ENCODE measurements at regions not wholly inside any gene's neighbourhood (a gene's known extent, or its start where the extent isn't known, plus 50 kb on each side); places are given as distances from the start of the nearest gene placed in this dataset.

GRCh38 chrX:11960031-11960430, 178.2 kb upstream of the FRMPD4 start:
- Histone ChIP-seq H3K27me3 (no peaks in the 10 kb centered on the region), H3K27ac (no peak overlapping the region), H3K4me3 (no peak overlapping the region), H3K9me3 (no peaks in the 10 kb centered on the region), H3K4me1 (no peaks in the 10 kb centered on the region), H3K36me3 (no peaks in the 10 kb centered on the region)
- TF ChIP-seq CTCF (IDR thresholded peaks at IDR 0.05) = no peak
- no peak for TF ChIP-seq POLR2A (IDR thresholded peaks at IDR 0.05)
- TF ChIP-seq POLR2AphosphoS5 (IDR thresholded peaks at IDR 0.05) = no peak
- TF ChIP-seq EP300 (IDR thresholded peaks at IDR 0.05) = no peak
- 72 to 86% methylated on average over 2 to 4 of the region's 4 CpGs for WGBS, 2 donors (ENCODE audit: low coverage in 1 of 2)
- ATAC-seq = no peak

GRCh38 chrX:11965436-11965835, 172.8 kb upstream of the FRMPD4 start:
- no peak for TF ChIP-seq EP300 (IDR thresholded peaks at IDR 0.05)
- no peak for TF ChIP-seq POLR2AphosphoS5 (IDR thresholded peaks at IDR 0.05)
- no peak for TF ChIP-seq POLR2A (IDR thresholded peaks at IDR 0.05)
- Histone ChIP-seq H3K27ac (no peak overlapping the region), H3K4me3 (no peak overlapping the region), H3K4me1 (no peaks in the 10 kb centered on the region), H3K9me3 (no peaks in the 10 kb centered on the region), H3K36me3 (no peaks in the 10 kb centered on the region), H3K27me3 (no peaks in the 10 kb centered on the region)
- 45 to 75% methylated on average over 1 of the region's 1 CpG for WGBS, 2 donors (ENCODE audit: low coverage in 1 of 2)
- no peak for ATAC-seq

GRCh38 chrX:11967986-11968869, 170.0 kb upstream of the FRMPD4 start:
- no peaks in the 10 kb centered on the region for H3K27me3 ChIP-seq
- H3K9me3 ChIP-seq = no peaks in the 10 kb centered on the region
- H3K36me3 ChIP-seq = no peaks in the 10 kb centered on the region
- no peaks in the 10 kb centered on the region for H3K4me1 ChIP-seq
- no peak for ATAC-seq
- TF ChIP-seq POLR2AphosphoS5 (IDR thresholded peaks at IDR 0.05) (no peak), EP300 (IDR thresholded peaks at IDR 0.05) (no peak), POLR2A (IDR thresholded peaks at IDR 0.05) (no peak), CTCF (IDR thresholded peaks at IDR 0.05) (no peak)
- H3K27ac ChIP-seq = no peak overlapping the region
- no peak overlapping the region for H3K4me3 ChIP-seq
- WGBS, 2 donors (ENCODE audit: low coverage in 1 of 2) = 41 to 56% methylated on average over 3 to 5 of the region's 6 CpGs

GRCh38 chrX:11968991-11969390, 169.3 kb upstream of the FRMPD4 start:
- H3K27ac ChIP-seq = no peak overlapping the region
- WGBS, 2 donors (ENCODE audit: low coverage in 1 of 2) = 20 to 72% methylated on average over 1 to 3 of the region's 4 CpGs
- no peaks in the 10 kb centered on the region for H3K36me3 ChIP-seq
- no peaks in the 10 kb centered on the region for H3K27me3 ChIP-seq
- H3K4me1 ChIP-seq = no peaks in the 10 kb centered on the region
- H3K4me3 ChIP-seq = no peak overlapping the region
- no peaks in the 10 kb centered on the region for H3K9me3 ChIP-seq
- TF ChIP-seq POLR2AphosphoS5 (IDR thresholded peaks at IDR 0.05) = no peak
- TF ChIP-seq POLR2A (IDR thresholded peaks at IDR 0.05) = no peak
- no peak for TF ChIP-seq EP300 (IDR thresholded peaks at IDR 0.05)
- TF ChIP-seq CTCF (IDR thresholded peaks at IDR 0.05) = no peak
- no peak for ATAC-seq

GRCh38 chrX:11970578-11971359, 167.5 kb upstream of the FRMPD4 start:
- H3K27ac ChIP-seq = no peak overlapping the region
- H3K36me3 ChIP-seq = no peaks in the 10 kb centered on the region
- 54 to 57% methylated on average over 6 of the region's 6 CpGs for WGBS, 2 donors (ENCODE audit: low coverage in 1 of 2)
- TF ChIP-seq POLR2AphosphoS5 (IDR thresholded peaks at IDR 0.05) (no peak), POLR2A (IDR thresholded peaks at IDR 0.05) (no peak), CTCF (IDR thresholded peaks at IDR 0.05) (no peak), EP300 (IDR thresholded peaks at IDR 0.05) (no peak)
- H3K27me3 ChIP-seq = no peaks in the 10 kb centered on the region
- no peak for ATAC-seq
- H3K4me3 ChIP-seq = no peak overlapping the region
- no peaks in the 10 kb centered on the region for H3K9me3 ChIP-seq
- no peaks in the 10 kb centered on the region for H3K4me1 ChIP-seq

Data from gastroesophageal sphincter (tissue), 4 donors.